Peyer's patch (tissue), 4 donors: ENCODE measurements at regions not wholly inside any gene's neighbourhood (a gene's known extent, or its start where the extent isn't known, plus 50 kb on each side); places are given as distances from the start of the nearest gene placed in this dataset.
A peak's percentile ranks its signal among the peaks of the same experiment; 100 is the strongest.

Experiments used
- DNase-seq, 3 donors: peaks; one replicate each; pipeline ENCODE4 v3.0.0-alpha.2; 2017 to 2019
- H3K27ac ChIP-seq, 4 donors: fragments of 200-600 bp; sonication (generic); one replicate each; pipeline ENCODE4 v1.5.1; 2016 to 2019
- H3K27me3 ChIP-seq, 2 donors: fragments of 200-600 bp; sonication (generic); one replicate each; pipeline ENCODE4 v1.5.1; 2019
- H3K36me3 ChIP-seq, 3 donors: fragments of 200-600 bp; sonication (generic); one replicate each; pipeline ENCODE4 v1.5.1; 2016 to 2019
- H3K4me1 ChIP-seq, 4 donors: fragments of 200-600 bp; sonication (generic); one replicate each; pipeline ENCODE4 v1.5.1; 2016 to 2019
- H3K4me3 ChIP-seq, 4 donors: fragments of 200-600 bp; sonication (generic); 1 replicate in 3 of 4; 2 replicates in 1 of 4; pipeline ENCODE4 v1.5.1; 2016 to 2019; ENCODE audit warnings: mild to moderate bottlenecking in 1 of 4
- H3K9me3 ChIP-seq, 4 donors: fragments of 200-600 bp; sonication (generic); one replicate each; pipeline ENCODE4 v1.5.1; 2016 to 2019; ENCODE audit warnings: mild to moderate bottlenecking in 1 of 4
- POLR2A ChIP-seq, 2 donors: fragments of 450-650 bp; IDR thresholded peaks; one replicate each; pipeline ENCODE4 v1.5.1; 2017; ENCODE audit warnings: antibody characterized with exemption in 2 of 2, mild to moderate bottlenecking in 2 of 2, moderate library complexity in 2 of 2
- TF ChIP-seq, protein P1 (sequence below), 6 experiments: fragments of 450-650 bp in 4 of 6; fragments of 200-600 bp in 2 of 6; sonication (generic) in 1 of 6; IDR thresholded peaks; one replicate each; pipeline ENCODE4 v1.5.1; 2017 to 2019; ENCODE audit warnings: antibody characterized with exemption in 6 of 6, mild to moderate bottlenecking in 3 of 6, moderate library complexity in 1 of 6

DNA sequence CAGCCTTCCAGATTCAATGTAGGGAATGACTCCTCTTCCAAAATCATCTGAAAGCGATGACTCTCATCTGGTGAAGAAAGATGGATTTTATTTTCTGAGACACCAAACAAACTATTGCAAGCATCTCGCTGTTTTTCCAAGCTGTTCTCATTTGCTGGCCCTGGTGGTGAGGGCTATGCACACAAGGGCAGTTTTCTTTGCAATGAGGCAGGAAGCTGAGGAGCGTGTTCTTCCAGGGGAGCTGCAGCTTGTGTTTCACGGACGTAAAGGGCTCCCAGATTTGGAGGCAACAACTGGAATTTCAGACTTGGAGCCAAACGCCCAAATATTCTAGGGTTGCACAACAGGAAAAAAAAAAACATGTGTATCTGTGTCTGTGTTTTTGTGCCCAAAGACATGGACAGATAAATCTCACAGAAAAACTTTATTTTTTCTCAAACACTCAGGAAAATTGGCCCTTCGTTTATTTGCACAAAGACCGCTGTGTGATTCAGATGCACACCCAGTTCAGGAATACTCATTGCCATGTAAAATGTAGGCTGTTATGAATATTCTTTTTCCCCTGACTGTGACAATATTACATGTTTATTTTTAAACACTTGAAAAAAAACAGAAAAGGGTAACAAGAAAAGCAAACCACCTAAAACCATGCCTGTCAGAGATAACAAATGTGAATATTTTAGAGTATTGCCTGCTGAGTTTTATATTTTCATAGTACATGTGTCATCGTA lies 151.3 kb downstream of the GAS1 start:
- Histone ChIP-seq H3K27me3 (no peaks in the 10 kb centered on the region), H3K27ac (no peak overlapping the region), H3K4me3 (no peak overlapping the region), H3K4me1 (no peaks in the 10 kb centered on the region), H3K9me3 (no peaks in the 10 kb centered on the region), H3K36me3 (no peaks in the 10 kb centered on the region)
- DNase-seq, result no peak
- TF ChIP-seq POLR2A (IDR thresholded peaks at IDR 0.05), result no peak
- TF ChIP-seq, protein P1, sequence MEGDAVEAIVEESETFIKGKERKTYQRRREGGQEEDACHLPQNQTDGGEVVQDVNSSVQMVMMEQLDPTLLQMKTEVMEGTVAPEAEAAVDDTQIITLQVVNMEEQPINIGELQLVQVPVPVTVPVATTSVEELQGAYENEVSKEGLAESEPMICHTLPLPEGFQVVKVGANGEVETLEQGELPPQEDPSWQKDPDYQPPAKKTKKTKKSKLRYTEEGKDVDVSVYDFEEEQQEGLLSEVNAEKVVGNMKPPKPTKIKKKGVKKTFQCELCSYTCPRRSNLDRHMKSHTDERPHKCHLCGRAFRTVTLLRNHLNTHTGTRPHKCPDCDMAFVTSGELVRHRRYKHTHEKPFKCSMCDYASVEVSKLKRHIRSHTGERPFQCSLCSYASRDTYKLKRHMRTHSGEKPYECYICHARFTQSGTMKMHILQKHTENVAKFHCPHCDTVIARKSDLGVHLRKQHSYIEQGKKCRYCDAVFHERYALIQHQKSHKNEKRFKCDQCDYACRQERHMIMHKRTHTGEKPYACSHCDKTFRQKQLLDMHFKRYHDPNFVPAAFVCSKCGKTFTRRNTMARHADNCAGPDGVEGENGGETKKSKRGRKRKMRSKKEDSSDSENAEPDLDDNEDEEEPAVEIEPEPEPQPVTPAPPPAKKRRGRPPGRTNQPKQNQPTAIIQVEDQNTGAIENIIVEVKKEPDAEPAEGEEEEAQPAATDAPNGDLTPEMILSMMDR (IDR thresholded peaks at IDR 0.05), result no peak

DNA sequence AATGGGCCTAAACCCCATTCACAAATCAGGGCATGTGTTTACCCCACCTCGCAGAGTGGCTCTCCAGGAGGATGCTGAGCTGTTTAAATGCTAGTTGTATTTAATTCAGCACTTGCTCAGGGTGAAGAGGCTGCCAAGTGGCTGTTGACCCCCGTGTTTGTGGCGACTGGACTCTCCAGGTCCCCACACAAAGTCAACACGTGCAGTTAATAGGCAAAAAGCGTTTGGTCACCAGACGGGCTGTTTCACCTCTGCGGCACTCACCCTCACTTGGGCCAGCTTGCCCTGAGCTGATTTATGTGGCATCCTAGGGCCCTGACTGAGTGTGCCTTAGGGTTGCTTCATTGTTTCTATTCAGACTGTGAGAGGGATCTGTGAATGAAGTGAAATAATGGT lies 152.3 kb downstream of the GAS1 start:
- Histone ChIP-seq H3K4me1 (no peaks in the 10 kb centered on the region), H3K27me3 (no peaks in the 10 kb centered on the region), H3K36me3 (no peaks in the 10 kb centered on the region), H3K27ac (peak overlapping the region in 1 of 4 donors; percentile 18), H3K9me3 (no peaks in the 10 kb centered on the region), H3K4me3 (no peak overlapping the region)
- TF ChIP-seq, protein P1 (IDR thresholded peaks at IDR 0.05), result no peak
- TF ChIP-seq POLR2A (IDR thresholded peaks at IDR 0.05), result no peak
- no peak for DNase-seq

DNA sequence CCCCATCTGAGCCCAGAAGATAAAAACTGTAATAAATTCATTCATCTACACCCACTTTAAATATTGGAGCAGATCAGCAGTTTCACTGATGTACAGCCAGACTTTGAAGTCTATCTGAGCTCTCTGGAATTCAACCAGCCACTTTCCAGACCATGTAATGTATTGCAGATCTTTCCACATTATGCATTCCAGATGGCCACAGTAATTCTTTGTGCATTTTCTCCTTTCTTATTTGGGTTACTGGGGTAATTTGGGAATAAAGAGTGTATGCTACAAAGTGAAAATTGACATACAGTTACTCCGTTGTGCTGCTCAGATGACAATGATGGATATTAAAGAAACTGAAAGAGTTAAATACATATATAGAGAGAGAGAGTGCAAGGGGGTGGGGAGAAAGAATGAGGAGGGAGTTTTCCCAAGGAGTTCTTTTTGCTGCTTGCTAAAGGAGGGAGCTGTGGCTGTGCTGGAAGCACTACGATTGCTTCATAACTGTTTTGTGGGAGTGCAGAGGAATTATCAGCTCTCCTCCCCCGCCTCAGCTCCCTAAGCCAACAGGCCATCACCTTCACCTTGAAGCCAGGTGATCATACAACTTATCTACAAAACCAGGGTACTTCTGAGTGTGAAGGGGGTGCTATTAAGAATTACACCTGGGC lies 152.8 kb downstream of the GAS1 start:
- Histone ChIP-seq H3K27ac (peak overlapping the region in 1 of 4 donors; percentile 18), H3K9me3 (no peaks in the 10 kb centered on the region), H3K36me3 (no peaks in the 10 kb centered on the region), H3K4me3 (no peak overlapping the region), H3K4me1 (no peaks in the 10 kb centered on the region), H3K27me3 (no peaks in the 10 kb centered on the region)
- TF ChIP-seq, protein P1 (IDR thresholded peaks at IDR 0.05), result no peak
- TF ChIP-seq POLR2A (IDR thresholded peaks at IDR 0.05), result no peak
- no peak for DNase-seq

DNA sequence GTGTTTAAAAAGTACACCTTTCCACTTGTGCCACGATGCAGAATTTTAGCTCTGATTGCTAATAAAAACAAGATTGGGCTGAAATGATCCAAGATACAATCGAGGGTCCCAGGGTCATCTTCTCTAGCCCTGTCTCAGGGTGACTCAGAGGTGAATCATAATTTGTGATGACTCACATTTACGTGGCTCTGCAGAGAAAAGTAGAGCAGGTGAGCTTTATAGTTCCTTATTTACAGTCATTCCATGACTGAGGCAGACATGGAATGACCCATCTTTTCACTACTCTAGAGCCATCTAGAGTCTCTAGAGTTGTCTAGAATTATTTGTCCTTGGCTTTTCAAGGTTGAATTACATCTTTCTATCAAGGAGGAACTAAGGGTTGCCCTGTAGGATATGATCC lies 155.2 kb downstream of the GAS1 start:
- Histone ChIP-seq H3K27ac (no peak overlapping the region), H3K27me3 (no peaks in the 10 kb centered on the region), H3K4me1 (no peaks in the 10 kb centered on the region), H3K4me3 (no peak overlapping the region), H3K9me3 (no peaks in the 10 kb centered on the region), H3K36me3 (no peaks in the 10 kb centered on the region)
- TF ChIP-seq, protein P1 (IDR thresholded peaks at IDR 0.05), result no peak
- TF ChIP-seq POLR2A (IDR thresholded peaks at IDR 0.05), result no peak
- no peak for DNase-seq

DNA sequence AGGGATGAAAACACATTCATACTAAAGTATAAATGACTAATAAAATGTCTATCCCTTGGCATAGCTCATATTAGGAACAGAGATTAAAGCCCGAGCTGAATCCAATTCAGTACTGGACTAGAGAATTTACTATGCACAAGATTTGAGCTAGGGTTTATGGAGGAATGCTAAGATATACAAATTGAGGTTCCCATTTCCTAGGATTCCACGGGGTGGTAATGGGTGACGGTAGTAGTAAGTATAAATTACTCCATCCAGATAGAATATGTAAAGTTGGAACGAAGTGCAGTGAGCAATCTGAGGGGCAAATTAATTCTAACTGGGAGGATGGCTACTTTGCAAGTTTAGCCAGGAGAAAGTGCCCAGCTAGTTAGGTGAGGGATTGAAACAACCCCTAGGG lies 156.5 kb downstream of the GAS1 start:
- Histone ChIP-seq H3K9me3 (no peaks in the 10 kb centered on the region), H3K4me3 (no peak overlapping the region), H3K27me3 (no peaks in the 10 kb centered on the region), H3K4me1 (no peaks in the 10 kb centered on the region), H3K36me3 (no peaks in the 10 kb centered on the region), H3K27ac (no peak overlapping the region)
- no peak for DNase-seq
- TF ChIP-seq POLR2A (IDR thresholded peaks at IDR 0.05), result no peak
- TF ChIP-seq, protein P1 (IDR thresholded peaks at IDR 0.05), result no peak
